GM06990 (cell line): ENCODE measurements at regions not wholly inside any gene's neighbourhood (a gene's known extent, or its start where the extent isn't known, plus 50 kb on each side); places are given as distances from the start of the nearest gene placed in this dataset.

ENCODE experiments used
- DNase-seq: peaks from one replicate; pipeline ENCODE4 v3.0.0-alpha.2; 2011; ENCODE audit not compliant: insufficient read length; ENCODE audit errors: extremely low read depth
- H3K27me3 ChIP-seq: replicated peaks from 2 replicates; pipeline ENCODE4 v1.6.0; 2011; ENCODE audit warnings: low read length; ENCODE audit not compliant: control insufficient read depth, insufficient read depth
- H3K36me3 ChIP-seq: 2 replicates; pipeline ENCODE4 v1.5.1; 2011; ENCODE audit warnings: low read length; ENCODE audit not compliant: control insufficient read depth, insufficient read depth
- H3K4me3 ChIP-seq: replicated peaks from 2 replicates; pipeline ENCODE4 v1.5.1; 2011; ENCODE audit warnings: low read depth, mild to moderate bottlenecking, control low read depth, low read length
- TF ChIP-seq, protein P1 (sequence below): IDR thresholded peaks from 2 replicates; pipeline ENCODE4 v1.5.1; 2011; ENCODE audit warnings: low read length, control low read depth, mild to moderate bottlenecking, inconsistent platforms; ENCODE audit not compliant: insufficient read depth, poor library complexity, severe bottlenecking

GRCh38 chr3:88235102-88235501, 85.3 kb downstream of the C3orf38 start:
- Histone ChIP-seq H3K27me3 (no peaks in the 10 kb centered on the region), H3K36me3 (no peaks in the 10 kb centered on the region), H3K4me3 (no peak overlapping the region)
- no peak for DNase-seq
- TF ChIP-seq, protein P1, sequence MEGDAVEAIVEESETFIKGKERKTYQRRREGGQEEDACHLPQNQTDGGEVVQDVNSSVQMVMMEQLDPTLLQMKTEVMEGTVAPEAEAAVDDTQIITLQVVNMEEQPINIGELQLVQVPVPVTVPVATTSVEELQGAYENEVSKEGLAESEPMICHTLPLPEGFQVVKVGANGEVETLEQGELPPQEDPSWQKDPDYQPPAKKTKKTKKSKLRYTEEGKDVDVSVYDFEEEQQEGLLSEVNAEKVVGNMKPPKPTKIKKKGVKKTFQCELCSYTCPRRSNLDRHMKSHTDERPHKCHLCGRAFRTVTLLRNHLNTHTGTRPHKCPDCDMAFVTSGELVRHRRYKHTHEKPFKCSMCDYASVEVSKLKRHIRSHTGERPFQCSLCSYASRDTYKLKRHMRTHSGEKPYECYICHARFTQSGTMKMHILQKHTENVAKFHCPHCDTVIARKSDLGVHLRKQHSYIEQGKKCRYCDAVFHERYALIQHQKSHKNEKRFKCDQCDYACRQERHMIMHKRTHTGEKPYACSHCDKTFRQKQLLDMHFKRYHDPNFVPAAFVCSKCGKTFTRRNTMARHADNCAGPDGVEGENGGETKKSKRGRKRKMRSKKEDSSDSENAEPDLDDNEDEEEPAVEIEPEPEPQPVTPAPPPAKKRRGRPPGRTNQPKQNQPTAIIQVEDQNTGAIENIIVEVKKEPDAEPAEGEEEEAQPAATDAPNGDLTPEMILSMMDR: no peak

DNA sequence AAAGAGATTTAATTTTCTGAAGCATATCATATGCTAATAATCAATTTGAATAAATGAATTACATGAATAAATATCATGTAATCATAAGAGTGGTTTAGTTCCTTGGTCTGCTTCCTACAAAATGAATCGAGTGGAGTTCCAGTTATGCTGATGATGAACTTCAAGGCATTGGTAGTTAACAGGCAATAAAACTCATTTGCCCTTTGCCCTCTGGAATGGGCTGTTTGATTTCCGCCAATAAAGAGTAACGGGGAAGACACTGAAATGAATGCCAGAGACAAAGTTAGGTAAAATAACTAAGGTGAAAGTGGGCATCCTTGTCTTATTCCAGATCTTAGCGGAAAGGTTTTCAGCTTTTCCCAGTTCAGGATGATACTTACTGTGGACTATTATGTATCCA, 90.1 kb downstream of the C3orf38 start:
- no peaks in the 10 kb centered on the region for H3K27me3 ChIP-seq
- TF ChIP-seq, protein P1: no peak
- no peak for DNase-seq

DNA sequence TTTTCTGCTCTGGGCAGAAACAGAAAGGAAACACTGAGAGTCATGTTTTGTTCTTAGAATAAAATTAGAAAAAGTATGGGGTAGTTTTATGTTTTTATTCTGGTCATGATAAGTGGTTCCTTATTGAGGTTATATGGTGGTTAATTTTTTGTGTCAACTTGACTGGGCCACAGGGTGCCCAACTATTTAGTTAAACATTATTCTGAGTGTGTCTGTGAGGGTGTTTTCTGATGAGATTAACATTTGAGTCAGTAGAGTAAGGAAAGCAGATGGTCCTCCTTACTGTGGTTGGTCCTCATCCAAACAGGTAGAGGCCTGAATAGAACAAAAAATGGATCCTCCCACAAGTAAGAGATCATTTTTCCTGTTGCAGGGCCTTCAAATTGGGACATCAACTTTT, 98.9 kb downstream of the C3orf38 start:
- TF ChIP-seq, protein P1: no peak
- Histone ChIP-seq H3K27me3 (no peaks in the 10 kb centered on the region), H3K36me3 (no peaks in the 10 kb centered on the region), H3K4me3 (no peak overlapping the region)
- no peak for DNase-seq

More for the DNA sequence above, 90.1 kb downstream of the C3orf38 start:
- Histone ChIP-seq H3K4me3 (no peak overlapping the region), H3K36me3 (no peaks in the 10 kb centered on the region)

DNA sequence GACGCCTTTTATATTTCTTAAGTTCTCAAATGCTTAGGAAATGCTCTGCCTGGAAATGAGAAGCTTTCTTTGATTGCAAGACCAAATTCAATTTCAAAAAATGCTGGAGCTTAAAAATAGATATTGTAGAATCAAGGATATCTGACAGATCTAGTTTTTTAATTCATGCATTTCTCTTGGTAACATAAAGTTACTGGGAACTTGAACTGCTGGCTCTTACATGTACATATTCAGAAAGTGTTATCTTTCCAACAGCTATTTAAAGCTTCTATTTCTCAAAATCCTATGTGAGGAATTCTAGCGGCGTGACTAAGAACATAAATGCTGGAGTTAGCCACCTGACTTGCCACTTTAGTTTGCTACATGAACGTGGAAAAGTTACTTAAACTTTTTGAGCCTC, 109.3 kb downstream of the C3orf38 start:
- TF ChIP-seq, protein P1: no peak
- H3K27me3 ChIP-seq: no peaks in the 10 kb centered on the region
- no peak overlapping the region for H3K4me3 ChIP-seq
- DNase-seq: no peak
- H3K36me3 ChIP-seq: no peaks in the 10 kb centered on the region

GRCh38 chr3:88262527-88262926, 112.8 kb downstream of the C3orf38 start:
- Histone ChIP-seq H3K36me3 (no peaks in the 10 kb centered on the region), H3K27me3 (no peaks in the 10 kb centered on the region), H3K4me3 (no peak overlapping the region)
- TF ChIP-seq, protein P1: no peak
- no peak for DNase-seq

DNA sequence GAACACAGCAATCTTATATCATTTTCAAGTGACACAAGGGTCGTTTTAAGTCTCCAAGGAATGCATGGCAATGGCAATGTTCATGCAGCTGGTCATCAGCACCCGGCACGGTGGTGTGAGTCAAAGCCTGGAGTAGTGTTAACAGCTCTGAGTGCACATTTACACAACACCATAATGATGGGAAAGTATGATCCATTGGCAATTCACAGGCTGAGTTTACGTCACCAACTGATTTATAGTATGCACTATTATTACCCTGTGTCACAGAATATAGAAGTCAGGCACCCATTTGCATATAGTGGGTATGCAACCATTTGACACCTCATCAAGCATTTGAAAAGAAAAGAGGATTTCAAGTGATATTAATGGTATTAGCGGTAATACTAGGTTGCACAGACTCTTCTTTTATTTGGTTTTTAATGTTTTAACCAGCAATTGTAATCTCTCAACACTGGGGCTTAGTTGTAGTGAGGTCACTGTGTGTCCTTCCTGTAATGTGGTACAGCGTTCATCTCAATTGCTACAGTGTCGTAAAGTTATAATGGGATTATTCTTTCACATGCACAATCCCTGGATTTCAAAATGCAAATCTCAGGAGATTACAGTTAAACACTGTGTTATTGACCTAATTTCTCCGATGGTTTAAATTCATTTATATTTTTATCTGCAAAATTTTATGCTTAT, 113.8 kb downstream of the C3orf38 start:
- no peak overlapping the region for H3K4me3 ChIP-seq
- no peaks in the 10 kb centered on the region for H3K36me3 ChIP-seq
- DNase-seq: no peak
- no peaks in the 10 kb centered on the region for H3K27me3 ChIP-seq
- TF ChIP-seq, protein P1: no peak
